ENCODE measurements at regions not wholly inside any gene's neighbourhood (a gene's known extent, or its start where the extent isn't known, plus 50 kb on each side); places are given as distances from the start of the nearest gene placed in this dataset.

DNA sequence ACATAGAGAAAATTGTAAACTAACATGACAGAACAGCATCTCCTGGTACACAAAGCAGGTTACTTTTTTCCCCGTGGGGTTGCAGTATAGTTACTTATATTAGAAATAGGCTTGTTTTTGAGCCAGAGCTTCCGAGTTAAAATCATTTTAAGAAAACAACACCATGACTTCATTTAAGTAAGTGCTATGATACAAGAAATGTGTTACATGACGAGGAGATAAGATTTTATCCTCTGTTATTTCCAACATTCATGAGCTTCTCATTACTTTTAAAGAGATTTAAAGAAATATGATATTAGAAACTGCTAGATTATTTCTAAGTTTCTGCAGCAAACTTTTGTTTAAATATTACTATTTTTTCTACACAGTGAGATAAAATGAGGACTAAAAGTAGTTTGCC is 968.7 kb downstream of the GATA3 start:
- no peak for TF ChIP-seq CREB1 (IDR thresholded peaks at IDR 0.05; ENCODE audit: low read depth)
- no peak for TF ChIP-seq REST (IDR thresholded peaks at IDR 0.05; ENCODE audit: low read depth)
- no peak for TF ChIP-seq CEBPB (IDR thresholded peaks at IDR 0.05)
- no peak for TF ChIP-seq MAX (IDR thresholded peaks at IDR 0.05)
- no peak for TF ChIP-seq NFIC (IDR thresholded peaks at IDR 0.05)
- TF ChIP-seq YY1 (IDR thresholded peaks at IDR 0.05; ENCODE audit: low read depth): no peak
- no peak for TF ChIP-seq TAF1 (IDR thresholded peaks at IDR 0.05; ENCODE audit: low read depth)
- TF ChIP-seq EGR1 (IDR thresholded peaks at IDR 0.05): no peak
- no peak for TF ChIP-seq TCF12 (IDR thresholded peaks at IDR 0.05; ENCODE audit: low read depth)
- TF ChIP-seq EP300 (IDR thresholded peaks at IDR 0.05; ENCODE audit: borderline replicate concordance): no peak
- TF ChIP-seq ZBTB7A (IDR thresholded peaks at IDR 0.05; ENCODE audit: low read depth): no peak
- TF ChIP-seq, protein P1, sequence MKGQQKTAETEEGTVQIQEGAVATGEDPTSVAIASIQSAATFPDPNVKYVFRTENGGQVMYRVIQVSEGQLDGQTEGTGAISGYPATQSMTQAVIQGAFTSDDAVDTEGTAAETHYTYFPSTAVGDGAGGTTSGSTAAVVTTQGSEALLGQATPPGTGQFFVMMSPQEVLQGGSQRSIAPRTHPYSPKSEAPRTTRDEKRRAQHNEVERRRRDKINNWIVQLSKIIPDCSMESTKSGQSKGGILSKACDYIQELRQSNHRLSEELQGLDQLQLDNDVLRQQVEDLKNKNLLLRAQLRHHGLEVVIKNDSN (IDR thresholded peaks at IDR 0.05): no peak
